Gastroesophageal sphincter (tissue), 4 donors: ENCODE measurements at regions not wholly inside any gene's neighbourhood (a gene's known extent, or its start where the extent isn't known, plus 50 kb on each side); places are given as distances from the start of the nearest gene placed in this dataset.

Source experiments
- ATAC-seq: fragments of 150-250 bp; one replicate; pipeline ENCODE4 v1.9.1; 2016; ENCODE audit warnings: mild to moderate bottlenecking, moderate library complexity
- H3K27ac ChIP-seq, 4 donors: fragments of 200-600 bp; sonication (generic) in 3 of 4; 1 replicate in 3 of 4; 2 replicates in 1 of 4; pipeline ENCODE4 v1.5.1; 2016 to 2019
- H3K27me3 ChIP-seq: fragments of 200-600 bp; sonication (generic); one replicate; pipeline ENCODE4 v1.5.1; 2019
- H3K36me3 ChIP-seq, 2 donors: fragments of 200-600 bp; sonication (generic); one replicate each; pipeline ENCODE4 v1.5.1; 2019; ENCODE audit warnings: control low read depth in 1 of 2
- H3K4me1 ChIP-seq, 3 donors: fragments of 200-600 bp; sonication (generic); 1 replicate in 2 of 3; 2 replicates in 1 of 3; pipeline ENCODE4 v1.5.1; 2016 to 2019; ENCODE audit warnings: control low read depth in 2 of 3
- H3K4me3 ChIP-seq, 2 donors: fragments of 200-600 bp; sonication (generic); one replicate each; pipeline ENCODE4 v1.5.1; 2019; ENCODE audit warnings: mild to moderate bottlenecking in 1 of 2, moderate library complexity in 1 of 2
- H3K9me3 ChIP-seq, 3 donors: fragments of 200-600 bp; sonication (generic); one replicate each; pipeline ENCODE4 v1.5.1; 2017 to 2019; ENCODE audit warnings: control low read depth in 2 of 3
- CTCF ChIP-seq, 4 experiments: fragments of 200-600 bp in 2 of 4; fragments of 450-650 bp in 2 of 4; sonication (generic) in 1 of 4; IDR thresholded peaks; one replicate each; pipeline ENCODE4 v1.5.1; 2017 to 2019; ENCODE audit warnings: antibody characterized with exemption in 4 of 4, mild to moderate bottlenecking in 2 of 4, moderate library complexity in 2 of 4
- EP300 ChIP-seq: sonication (generic); formaldehyde crosslinking; IDR thresholded peaks from one replicate; pipeline ENCODE4 v1.6.1; 2017; ENCODE audit warnings: antibody characterized with exemption, mild to moderate bottlenecking
- POLR2A ChIP-seq, 2 donors: fragments of 450-650 bp; IDR thresholded peaks; one replicate each; pipeline ENCODE4 v1.6.1; 2017; ENCODE audit warnings: antibody characterized with exemption in 2 of 2, mild to moderate bottlenecking in 2 of 2, moderate library complexity in 1 of 2
- POLR2AphosphoS5 ChIP-seq: sonication (generic); formaldehyde crosslinking; IDR thresholded peaks from one replicate; pipeline ENCODE4 v1.6.1; 2017; ENCODE audit warnings: antibody characterized with exemption
- WGBS, 2 donors: methylation state at CpG; one replicate each; pipeline ENCODE4 v1.1.5; 2018; ENCODE audit warnings: low coverage in 1 of 2; 5-methylcytosine and 5-hydroxymethylcytosine counted together

GRCh38 chr7:114317450-114318098 is 97.0 kb upstream of the FOXP2 start:
- no peak for TF ChIP-seq EP300
- no peak for TF ChIP-seq CTCF (IDR thresholded peaks at IDR 0.05)
- no peaks in the 10 kb centered on the region for H3K36me3 ChIP-seq
- no peak overlapping the region for H3K27ac ChIP-seq
- no peaks in the 10 kb centered on the region for H3K9me3 ChIP-seq
- no peaks in the 10 kb centered on the region for H3K4me1 ChIP-seq
- no peaks in the 10 kb centered on the region for H3K27me3 ChIP-seq
- no peak overlapping the region for H3K4me3 ChIP-seq
- no peak for ATAC-seq
- 45 to 50% methylated on average over 2 of the region's 2 CpGs for WGBS, 2 donors

- Histone ChIP-seq H3K4me1 (peaks cover 0 to 7% (median 0%) of the 10 kb centered on the region in 3 donors), H3K9me3 (no peaks in the 10 kb centered on the region), H3K27ac (no peak overlapping the region), H3K4me3 (no peak overlapping the region), H3K36me3 (no peaks in the 10 kb centered on the region), H3K27me3 (no peaks in the 10 kb centered on the region)
- no peak for TF ChIP-seq EP300
- TF ChIP-seq POLR2AphosphoS5 = no peak
- TF ChIP-seq POLR2A (IDR thresholded peaks at IDR 0.05) = no peak
- no peak for ATAC-seq
- 80 to 100% methylated on average over 1 of the region's 1 CpG for WGBS, 2 donors
Observed at GRCh38 chr7:114312649-114313048, 102.0 kb upstream of the FOXP2 start.

GRCh38 chr7:114310345-114311110 is 104.1 kb upstream of the FOXP2 start:
- peaks cover 0 to 7% (median 0%) of the 10 kb centered on the region in 3 donors for H3K4me1 ChIP-seq

GRCh38 chr7:114309729-114310128 is 104.9 kb upstream of the FOXP2 start:
- Histone ChIP-seq H3K27me3 (no peaks in the 10 kb centered on the region), H3K27ac (no peak overlapping the region), H3K4me1 (peaks cover 0 to 7% (median 0%) of the 10 kb centered on the region in 3 donors), H3K9me3 (no peaks in the 10 kb centered on the region), H3K36me3 (no peaks in the 10 kb centered on the region), H3K4me3 (no peak overlapping the region)
- TF ChIP-seq EP300 (no peak), POLR2A (IDR thresholded peaks at IDR 0.05) (no peak), POLR2AphosphoS5 (no peak), CTCF (IDR thresholded peaks at IDR 0.05) (no peak)
- 83 to 100% methylated on average over 1 to 2 of the region's 2 CpGs for WGBS, 2 donors
- no peak for ATAC-seq

More at GRCh38 chr7:114310345-114311110, 104.1 kb upstream of the FOXP2 start:
- H3K27ac ChIP-seq = no peak overlapping the region
- H3K27me3 ChIP-seq = no peaks in the 10 kb centered on the region
- no peaks in the 10 kb centered on the region for H3K9me3 ChIP-seq
- no peak overlapping the region for H3K4me3 ChIP-seq
- WGBS, 2 donors = 92 to 96% methylated on average over 5 to 6 of the region's 6 CpGs
- no peak for TF ChIP-seq POLR2AphosphoS5
- TF ChIP-seq CTCF (IDR thresholded peaks at IDR 0.05) = no peak
- no peak for TF ChIP-seq POLR2A (IDR thresholded peaks at IDR 0.05)
- TF ChIP-seq EP300 = no peak
- H3K36me3 ChIP-seq = no peaks in the 10 kb centered on the region
- no peak for ATAC-seq

- no peaks in the 10 kb centered on the region for H3K36me3 ChIP-seq
- no peaks in the 10 kb centered on the region for H3K27me3 ChIP-seq
- H3K4me3 ChIP-seq = no peak overlapping the region
- no peak overlapping the region for H3K27ac ChIP-seq
- TF ChIP-seq POLR2A (IDR thresholded peaks at IDR 0.05) (no peak), CTCF (IDR thresholded peaks at IDR 0.05) (no peak), EP300 (no peak), POLR2AphosphoS5 (no peak)
- no peak for ATAC-seq
- H3K9me3 ChIP-seq = no peaks in the 10 kb centered on the region
- H3K4me1 ChIP-seq = no peaks in the 10 kb centered on the region
Observed at GRCh38 chr7:114303301-114303700, 111.3 kb upstream of the FOXP2 start.
